ENCODE measurements at regions not wholly inside any gene's neighbourhood (a gene's known extent, or its start where the extent isn't known, plus 50 kb on each side); places are given as distances from the start of the nearest gene placed in this dataset.

GRCh38 chr4:166282081-166282770 lies 409.2 kb downstream of the TLL1 start:
- ChIA-PET CTCF (no interaction called here), POLR2A (no interaction called here)
- ATAC-seq (no peak), DNase-seq (no peak)
- Histone ChIP-seq H3K4me1 (ENCODE audit: control insufficient read depth in 2 of 2, insufficient read depth in 2 of 2, low read length in 2 of 2) (no peaks in the 10 kb centered on the region), H3K36me3 (ENCODE audit: control insufficient read depth in 2 of 3, insufficient read depth in 3 of 3, low read length in 3 of 3) (no peaks in the 10 kb centered on the region), H3K27me3 (ENCODE audit: control insufficient read depth in 2 of 2, insufficient read depth in 2 of 2, low read length in 2 of 2) (no peaks in the 10 kb centered on the region), H3K9me3 (ENCODE audit: control insufficient read depth in 2 of 3, low read length in 3 of 3) (no peaks in the 10 kb centered on the region), H3K27ac (ENCODE audit: low read depth, low read length) (no peak overlapping the region), H3K4me3 (ENCODE audit: low read length) (no peak overlapping the region)
- Mint-ChIP-seq H3K9me3 (peaks cover 0 to 16% (median 0%) of the 10 kb centered on the region in 11 donors), H3K36me3 (no peaks in the 10 kb centered on the region), H3K27me3 (no peaks in the 10 kb centered on the region), H3K27ac (no peak overlapping the region), H3K4me3 (no peak overlapping the region), H3K4me1 (no peaks in the 10 kb centered on the region)
- intact Hi-C loops (cut with micrococcal nuclease) = no loop called here

- H3K9me3 Mint-ChIP-seq = peaks cover 0 to 16% (median 0%) of the 10 kb centered on the region in 11 donors
- no peak overlapping the region for H3K4me3 Mint-ChIP-seq
- Histone ChIP-seq H3K9me3 (ENCODE audit: control insufficient read depth in 2 of 3, low read length in 3 of 3) (no peaks in the 10 kb centered on the region), H3K27ac (ENCODE audit: low read depth, low read length) (no peak overlapping the region), H3K4me1 (ENCODE audit: control insufficient read depth in 2 of 2, insufficient read depth in 2 of 2, low read length in 2 of 2) (no peaks in the 10 kb centered on the region), H3K36me3 (ENCODE audit: control insufficient read depth in 2 of 3, insufficient read depth in 3 of 3, low read length in 3 of 3) (no peaks in the 10 kb centered on the region), H3K27me3 (ENCODE audit: control insufficient read depth in 2 of 2, insufficient read depth in 2 of 2, low read length in 2 of 2) (no peaks in the 10 kb centered on the region), H3K4me3 (ENCODE audit: low read length) (no peak overlapping the region)
- intact Hi-C loops (cut with micrococcal nuclease) = no loop called here
- H3K27ac Mint-ChIP-seq = no peak overlapping the region
- H3K36me3 Mint-ChIP-seq = no peaks in the 10 kb centered on the region
- POLR2A ChIA-PET = no interaction called here
- CTCF ChIA-PET = no interaction called here
- DNase-seq (no peak), ATAC-seq (no peak)
- no peaks in the 10 kb centered on the region for H3K27me3 Mint-ChIP-seq
- no peaks in the 10 kb centered on the region for H3K4me1 Mint-ChIP-seq
Measured at GRCh38 chr4:166284221-166284620, 411.2 kb downstream of the TLL1 start.

GRCh38 chr4:166290426-166290825 lies 417.4 kb downstream of the TLL1 start:
- Histone ChIP-seq H3K4me1 (ENCODE audit: control insufficient read depth in 2 of 2, insufficient read depth in 2 of 2, low read length in 2 of 2) (no peaks in the 10 kb centered on the region), H3K4me3 (ENCODE audit: low read length) (no peak overlapping the region), H3K9me3 (ENCODE audit: control insufficient read depth in 2 of 3, low read length in 3 of 3) (no peaks in the 10 kb centered on the region), H3K27me3 (ENCODE audit: control insufficient read depth in 2 of 2, insufficient read depth in 2 of 2, low read length in 2 of 2) (no peaks in the 10 kb centered on the region), H3K36me3 (ENCODE audit: control insufficient read depth in 2 of 3, insufficient read depth in 3 of 3, low read length in 3 of 3) (no peaks in the 10 kb centered on the region), H3K27ac (ENCODE audit: low read depth, low read length) (no peak overlapping the region)
- no peak overlapping the region for H3K4me3 Mint-ChIP-seq
- ChIA-PET POLR2A (no interaction called here), CTCF (no interaction called here)
- intact Hi-C loops (cut with micrococcal nuclease) = no loop called here
- H3K27ac Mint-ChIP-seq = no peak overlapping the region
- no peaks in the 10 kb centered on the region for H3K36me3 Mint-ChIP-seq
- H3K9me3 Mint-ChIP-seq = peaks cover 0 to 9% (median 2%) of the 10 kb centered on the region in 11 donors
- no peaks in the 10 kb centered on the region for H3K27me3 Mint-ChIP-seq
- ATAC-seq = no peak
- H3K4me1 Mint-ChIP-seq = no peaks in the 10 kb centered on the region
- DNase-seq = no peak

- ATAC-seq (no peak), DNase-seq (no peak)
- H3K4me1 ChIP-seq (ENCODE audit: control insufficient read depth in 2 of 2, insufficient read depth in 2 of 2, low read length in 2 of 2) = no peaks in the 10 kb centered on the region
- no peak overlapping the region for H3K27ac ChIP-seq (ENCODE audit: low read depth, low read length)
- H3K9me3 ChIP-seq (ENCODE audit: control insufficient read depth in 2 of 3, low read length in 3 of 3) = no peaks in the 10 kb centered on the region
- CTCF ChIA-PET = no interaction called here
- no peak overlapping the region for H3K27ac Mint-ChIP-seq
- H3K9me3 Mint-ChIP-seq = peaks cover 0 to 6% (median 0%) of the 10 kb centered on the region in 11 donors
- no peaks in the 10 kb centered on the region for H3K36me3 ChIP-seq (ENCODE audit: control insufficient read depth in 2 of 3, insufficient read depth in 3 of 3, low read length in 3 of 3)
- H3K36me3 Mint-ChIP-seq = no peaks in the 10 kb centered on the region
- H3K4me3 ChIP-seq (ENCODE audit: low read length) = no peak overlapping the region
- no peaks in the 10 kb centered on the region for H3K27me3 Mint-ChIP-seq
- POLR2A ChIA-PET = no interaction called here
- no peaks in the 10 kb centered on the region for H3K4me1 Mint-ChIP-seq
- no peak overlapping the region for H3K4me3 Mint-ChIP-seq
- H3K27me3 ChIP-seq (ENCODE audit: control insufficient read depth in 2 of 2, insufficient read depth in 2 of 2, low read length in 2 of 2) = no peaks in the 10 kb centered on the region
- intact Hi-C loops (cut with micrococcal nuclease) = no loop called here
Measured at GRCh38 chr4:166293556-166293955, 420.5 kb downstream of the TLL1 start.

- Histone ChIP-seq H3K27me3 (ENCODE audit: control insufficient read depth in 2 of 2, insufficient read depth in 2 of 2, low read length in 2 of 2) (no peaks in the 10 kb centered on the region), H3K27ac (ENCODE audit: low read depth, low read length) (no peak overlapping the region), H3K9me3 (ENCODE audit: control insufficient read depth in 2 of 3, low read length in 3 of 3) (no peaks in the 10 kb centered on the region), H3K36me3 (ENCODE audit: control insufficient read depth in 2 of 3, insufficient read depth in 3 of 3, low read length in 3 of 3) (no peaks in the 10 kb centered on the region), H3K4me3 (ENCODE audit: low read length) (no peak overlapping the region), H3K4me1 (ENCODE audit: control insufficient read depth in 2 of 2, insufficient read depth in 2 of 2, low read length in 2 of 2) (no peaks in the 10 kb centered on the region)
- H3K27me3 Mint-ChIP-seq = no peaks in the 10 kb centered on the region
- DNase-seq = no peak
- H3K4me1 Mint-ChIP-seq = no peaks in the 10 kb centered on the region
- ChIA-PET CTCF (interaction anchor here (0.5 kb wide), 1 partner anchor 1617 kb away, joined by 3 read pairs; no protein-coding TSS in a partner anchor), POLR2A (no interaction called here)
- no peak overlapping the region for H3K27ac Mint-ChIP-seq
- H3K9me3 Mint-ChIP-seq = peaks cover 0 to 16% (median 4%) of the 10 kb centered on the region in 11 donors
- no peaks in the 10 kb centered on the region for H3K36me3 Mint-ChIP-seq
- no peak for ATAC-seq
- H3K4me3 Mint-ChIP-seq = no peak overlapping the region
- intact Hi-C loops (cut with micrococcal nuclease) = no loop called here
Measured at GRCh38 chr4:166301266-166301665, 428.2 kb downstream of the TLL1 start.

GRCh38 chr4:166308647-166309046 lies 435.6 kb downstream of the TLL1 start:
- Histone ChIP-seq H3K4me1 (ENCODE audit: control insufficient read depth in 2 of 2, insufficient read depth in 2 of 2, low read length in 2 of 2) (no peaks in the 10 kb centered on the region), H3K36me3 (ENCODE audit: control insufficient read depth in 2 of 3, insufficient read depth in 3 of 3, low read length in 3 of 3) (no peaks in the 10 kb centered on the region), H3K27me3 (ENCODE audit: control insufficient read depth in 2 of 2, insufficient read depth in 2 of 2, low read length in 2 of 2) (no peaks in the 10 kb centered on the region), H3K4me3 (ENCODE audit: low read length) (no peak overlapping the region), H3K9me3 (ENCODE audit: control insufficient read depth in 2 of 3, low read length in 3 of 3) (no peaks in the 10 kb centered on the region), H3K27ac (ENCODE audit: low read depth, low read length) (no peak overlapping the region)
- Mint-ChIP-seq H3K27ac (no peak overlapping the region), H3K27me3 (no peaks in the 10 kb centered on the region), H3K4me3 (no peak overlapping the region), H3K36me3 (no peaks in the 10 kb centered on the region), H3K9me3 (peaks cover 0 to 28% (median 4%) of the 10 kb centered on the region in 11 donors), H3K4me1 (no peaks in the 10 kb centered on the region)
- intact Hi-C loops (cut with micrococcal nuclease) = no loop called here
- ATAC-seq (no peak), DNase-seq (no peak)
- ChIA-PET CTCF (no interaction called here), POLR2A (no interaction called here)

GRCh38 chr4:166309286-166309685 lies 436.2 kb downstream of the TLL1 start:
- Mint-ChIP-seq H3K27ac (no peak overlapping the region), H3K4me3 (no peak overlapping the region), H3K9me3 (peaks cover 0 to 26% (median 4%) of the 10 kb centered on the region in 11 donors), H3K36me3 (no peaks in the 10 kb centered on the region), H3K4me1 (no peaks in the 10 kb centered on the region), H3K27me3 (no peaks in the 10 kb centered on the region)
- POLR2A ChIA-PET = no interaction called here
- Histone ChIP-seq H3K9me3 (ENCODE audit: control insufficient read depth in 2 of 3, low read length in 3 of 3) (no peaks in the 10 kb centered on the region), H3K27ac (ENCODE audit: low read depth, low read length) (no peak overlapping the region), H3K27me3 (ENCODE audit: control insufficient read depth in 2 of 2, insufficient read depth in 2 of 2, low read length in 2 of 2) (no peaks in the 10 kb centered on the region), H3K4me1 (ENCODE audit: control insufficient read depth in 2 of 2, insufficient read depth in 2 of 2, low read length in 2 of 2) (no peaks in the 10 kb centered on the region), H3K4me3 (ENCODE audit: low read length) (no peak overlapping the region), H3K36me3 (ENCODE audit: control insufficient read depth in 2 of 3, insufficient read depth in 3 of 3, low read length in 3 of 3) (no peaks in the 10 kb centered on the region)
- DNase-seq (no peak), ATAC-seq (no peak)
- CTCF ChIA-PET = no interaction called here
- intact Hi-C loops (cut with micrococcal nuclease) = no loop called here

All from naive thymus-derived CD4-positive, alpha-beta T cell (primary cell).